SK-N-SH treated with all-trans-retinoic acid at 6 μM for 48 hours (cell line): ENCODE measurements at regions not wholly inside any gene's neighbourhood (a gene's known extent, or its start where the extent isn't known, plus 50 kb on each side); places are given as distances from the start of the nearest gene placed in this dataset.

Experiments
- ATAC-seq: fragments of 200-7000 bp; cut with Tn5 transposase; 3 replicates; pipeline ENCODE4 v1.9.1; 2020; ENCODE audit warnings: mild to moderate bottlenecking, moderate library complexity
- ARNTL ChIP-seq: fragments of 450-650 bp; formaldehyde crosslinking; IDR thresholded peaks from 2 replicates; pipeline ENCODE4 v1.5.0; 2020; ENCODE audit warnings: low read depth, mild to moderate bottlenecking, moderate library complexity, borderline replicate concordance
- BACH2 ChIP-seq: fragments of 250-450 bp; sonication (Bioruptor Pico); IDR thresholded peaks from 2 replicates; pipeline ENCODE4 v1.9.0; 2021; ENCODE audit warnings: mild to moderate bottlenecking, borderline replicate concordance
- CREB5 ChIP-seq: fragments of 250-450 bp; sonication (Bioruptor Pico); IDR thresholded peaks from 2 replicates; pipeline ENCODE4 v1.5.1; 2020; ENCODE audit warnings: low read depth, mild to moderate bottlenecking, moderate library complexity
- CSDC2 ChIP-seq: fragments of 250-450 bp; sonication (Bioruptor Pico); IDR thresholded peaks from 2 replicates; pipeline ENCODE4 v1.5.0; 2020; ENCODE audit warnings: mild to moderate bottlenecking, moderate library complexity
- CSRNP3 ChIP-seq: fragments of 250-450 bp; sonication (Bioruptor Pico); IDR thresholded peaks from 2 replicates; pipeline ENCODE4 v1.5.1; 2021; ENCODE audit warnings: mild to moderate bottlenecking, moderate library complexity
- ESRRG ChIP-seq: fragments of 250-450 bp; sonication (Bioruptor Pico); IDR thresholded peaks from 2 replicates; pipeline ENCODE4 v1.6.1; 2021; ENCODE audit warnings: mild to moderate bottlenecking
- GLIS3 ChIP-seq: fragments of 250-450 bp; sonication (Bioruptor Pico); IDR thresholded peaks from 2 replicates; pipeline ENCODE4 v1.5.0; 2020; ENCODE audit warnings: mild to moderate bottlenecking, moderate library complexity
- ISL1 ChIP-seq: fragments of 250-450 bp; sonication (Bioruptor Pico); IDR thresholded peaks from 2 replicates; pipeline ENCODE4 v2.1.2; 2022; ENCODE audit warnings: mild to moderate bottlenecking, moderate library complexity
- RARB ChIP-seq: fragments of 250-450 bp; sonication (Bioruptor Pico); IDR thresholded peaks from 2 replicates; pipeline ENCODE4 v1.8.0; 2021; ENCODE audit warnings: mild to moderate bottlenecking, moderate library complexity
- SNAI2 ChIP-seq: fragments of 250-450 bp; sonication (Bioruptor Pico); IDR thresholded peaks from 2 replicates; pipeline ENCODE4 v1.5.0; 2020; ENCODE audit warnings: mild to moderate bottlenecking, moderate library complexity
- TCF4 ChIP-seq: fragments of 250-450 bp; sonication (Bioruptor Pico); IDR thresholded peaks from 2 replicates; pipeline ENCODE4 v1.8.0; 2021; ENCODE audit warnings: mild to moderate bottlenecking, moderate library complexity, borderline replicate concordance
- TSHZ2 ChIP-seq: fragments of 250-450 bp; sonication (Bioruptor Pico); IDR thresholded peaks from 2 replicates; pipeline ENCODE4 v1.5.0; 2020; ENCODE audit warnings: mild to moderate bottlenecking, moderate library complexity
- ZC3H10 ChIP-seq: fragments of 250-450 bp; sonication (Bioruptor Pico); IDR thresholded peaks from 2 replicates; pipeline ENCODE4 v1.5.1; 2021; ENCODE audit warnings: mild to moderate bottlenecking, moderate library complexity
- ZFP3 ChIP-seq: fragments of 250-450 bp; sonication (Bioruptor Pico); IDR thresholded peaks from 2 replicates; pipeline ENCODE4 v1.5.0; 2020; ENCODE audit warnings: mild to moderate bottlenecking, moderate library complexity
- ZFP30 ChIP-seq: fragments of 450-650 bp; formaldehyde crosslinking; IDR thresholded peaks from 2 replicates; pipeline ENCODE4 v1.5.0; 2022; ENCODE audit warnings: mild to moderate bottlenecking, moderate library complexity
- ZNF565 ChIP-seq: fragments of 450-650 bp; formaldehyde crosslinking; conservative IDR thresholded peaks from 2 replicates; pipeline ENCODE4 v1.5.0; 2020; ENCODE audit warnings: low read depth, mild to moderate bottlenecking, moderate library complexity
- ZNF70 ChIP-seq: fragments of 450-650 bp; formaldehyde crosslinking; IDR thresholded peaks from 2 replicates; pipeline ENCODE4 v1.5.0; 2020; ENCODE audit warnings: mild to moderate bottlenecking, moderate library complexity
- ZNF8 ChIP-seq: fragments of 450-650 bp; formaldehyde crosslinking; IDR thresholded peaks from 2 replicates; pipeline ENCODE4 v1.5.0; 2020; ENCODE audit warnings: mild to moderate bottlenecking, moderate library complexity
- TF ChIP-seq, protein P1 (sequence below): fragments of 250-450 bp; sonication (Bioruptor Pico); IDR thresholded peaks from 2 replicates; pipeline ENCODE4 v1.8.0; 2021; ENCODE audit warnings: low read depth, mild to moderate bottlenecking, moderate library complexity, borderline replicate concordance
- TF ChIP-seq, protein P2 (sequence below): fragments of 250-450 bp; sonication (Bioruptor Pico); IDR thresholded peaks from 2 replicates; pipeline ENCODE4 v1.8.0; 2020; ENCODE audit warnings: mild to moderate bottlenecking, moderate library complexity, borderline replicate concordance

DNA sequence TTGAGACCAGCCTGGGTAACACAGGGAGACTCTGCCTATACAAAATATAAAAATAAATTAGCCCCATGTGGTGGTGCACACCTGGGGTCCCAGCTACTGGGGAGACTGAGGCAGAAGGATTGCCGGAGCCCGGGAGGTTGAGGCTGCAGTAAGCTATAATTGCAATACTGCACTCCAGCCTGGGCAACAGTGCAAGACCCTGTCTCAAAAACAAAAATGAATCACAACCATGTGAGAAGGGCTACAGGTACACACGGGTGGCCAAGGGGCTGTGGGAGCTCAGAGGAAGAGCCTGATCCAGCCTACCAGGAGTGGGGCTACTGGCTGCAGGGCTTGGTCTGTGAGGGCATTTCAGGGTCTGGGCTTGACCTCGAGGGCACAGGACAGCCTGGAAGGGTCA, 55.2 kb upstream of the STXBP1 start:
- ATAC-seq: no peak
- no peak for TF ChIP-seq ZC3H10 (CRISPR knock-in tag)
- TF ChIP-seq TSHZ2 (CRISPR knock-in tag): no peak
- TF ChIP-seq RARB (CRISPR knock-in tag): no peak
- no peak for TF ChIP-seq BACH2 (CRISPR knock-in tag)
- no peak for TF ChIP-seq CSRNP3 (CRISPR knock-in tag)
- TF ChIP-seq SNAI2 (CRISPR knock-in tag): no peak
- TF ChIP-seq ZNF70 (CRISPR knock-in tag): no peak
- no peak for TF ChIP-seq ARNTL (CRISPR knock-in tag)
- no peak for TF ChIP-seq ISL1 (CRISPR knock-in tag)
- no peak for TF ChIP-seq ZNF565 (CRISPR knock-in tag)
- TF ChIP-seq ZFP30 (CRISPR knock-in tag): no peak

GRCh38 chr9:127557466-127557869, 54.6 kb upstream of the STXBP1 start:
- no peak for TF ChIP-seq ZNF565 (CRISPR knock-in tag)
- ATAC-seq: peak; percentile 31

DNA sequence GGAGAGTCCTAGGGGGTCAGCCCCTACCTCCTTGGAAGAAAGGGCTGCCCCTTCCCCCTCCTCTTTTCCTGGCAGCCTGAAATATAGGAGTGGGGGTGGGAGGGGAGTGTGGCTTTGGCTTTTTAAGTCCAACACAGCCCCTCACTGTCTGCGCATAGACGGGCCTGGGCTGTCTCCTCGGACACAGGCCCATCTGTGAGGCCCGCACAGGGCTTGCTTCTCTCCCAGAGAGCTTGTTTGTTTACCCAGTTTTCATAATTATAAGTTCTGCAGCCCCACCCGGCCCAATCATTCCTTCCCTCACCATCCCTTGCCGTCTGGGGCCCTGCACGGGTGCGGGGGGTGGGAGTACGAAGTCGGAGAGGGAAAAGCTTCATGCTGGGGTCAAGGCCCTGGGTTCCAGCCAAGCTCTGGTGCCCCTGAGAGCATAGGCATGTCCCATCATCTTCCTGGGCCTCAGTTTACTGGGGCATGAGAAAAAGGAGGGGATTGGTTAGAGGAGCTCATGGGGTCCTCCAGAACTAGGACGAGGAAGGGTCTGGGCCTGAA, 54.0 kb upstream of the STXBP1 start:
- no peak for ATAC-seq
- TF ChIP-seq, protein P1, sequence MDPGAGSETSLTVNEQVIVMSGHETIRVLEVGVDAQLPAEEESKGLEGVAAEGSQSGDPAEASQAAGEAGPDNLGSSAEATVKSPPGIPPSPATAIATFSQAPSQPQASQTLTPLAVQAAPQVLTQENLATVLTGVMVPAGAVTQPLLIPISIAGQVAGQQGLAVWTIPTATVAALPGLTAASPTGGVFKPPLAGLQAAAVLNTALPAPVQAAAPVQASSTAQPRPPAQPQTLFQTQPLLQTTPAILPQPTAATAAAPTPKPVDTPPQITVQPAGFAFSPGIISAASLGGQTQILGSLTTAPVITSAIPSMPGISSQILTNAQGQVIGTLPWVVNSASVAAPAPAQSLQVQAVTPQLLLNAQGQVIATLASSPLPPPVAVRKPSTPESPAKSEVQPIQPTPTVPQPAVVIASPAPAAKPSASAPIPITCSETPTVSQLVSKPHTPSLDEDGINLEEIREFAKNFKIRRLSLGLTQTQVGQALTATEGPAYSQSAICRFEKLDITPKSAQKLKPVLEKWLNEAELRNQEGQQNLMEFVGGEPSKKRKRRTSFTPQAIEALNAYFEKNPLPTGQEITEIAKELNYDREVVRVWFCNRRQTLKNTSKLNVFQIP: no peak
- TF ChIP-seq CSDC2 (CRISPR knock-in tag): no peak
- TF ChIP-seq TCF4 (CRISPR knock-in tag): no peak
- TF ChIP-seq RARB (CRISPR knock-in tag): no peak
- no peak for TF ChIP-seq ESRRG
- no peak for TF ChIP-seq ZC3H10 (CRISPR knock-in tag)
- TF ChIP-seq ZFP3 (CRISPR knock-in tag): no peak
- no peak for TF ChIP-seq BACH2 (CRISPR knock-in tag)
- TF ChIP-seq, protein P2, sequence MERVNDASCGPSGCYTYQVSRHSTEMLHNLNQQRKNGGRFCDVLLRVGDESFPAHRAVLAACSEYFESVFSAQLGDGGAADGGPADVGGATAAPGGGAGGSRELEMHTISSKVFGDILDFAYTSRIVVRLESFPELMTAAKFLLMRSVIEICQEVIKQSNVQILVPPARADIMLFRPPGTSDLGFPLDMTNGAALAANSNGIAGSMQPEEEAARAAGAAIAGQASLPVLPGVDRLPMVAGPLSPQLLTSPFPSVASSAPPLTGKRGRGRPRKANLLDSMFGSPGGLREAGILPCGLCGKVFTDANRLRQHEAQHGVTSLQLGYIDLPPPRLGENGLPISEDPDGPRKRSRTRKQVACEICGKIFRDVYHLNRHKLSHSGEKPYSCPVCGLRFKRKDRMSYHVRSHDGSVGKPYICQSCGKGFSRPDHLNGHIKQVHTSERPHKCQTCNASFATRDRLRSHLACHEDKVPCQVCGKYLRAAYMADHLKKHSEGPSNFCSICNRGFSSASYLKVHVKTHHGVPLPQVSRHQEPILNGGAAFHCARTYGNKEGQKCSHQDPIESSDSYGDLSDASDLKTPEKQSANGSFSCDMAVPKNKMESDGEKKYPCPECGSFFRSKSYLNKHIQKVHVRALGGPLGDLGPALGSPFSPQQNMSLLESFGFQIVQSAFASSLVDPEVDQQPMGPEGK (CRISPR knock-in tag): no peak
- no peak for TF ChIP-seq ZFP30 (CRISPR knock-in tag)
- TF ChIP-seq ZNF8 (CRISPR knock-in tag): no peak
- no peak for TF ChIP-seq ISL1 (CRISPR knock-in tag)
- no peak for TF ChIP-seq CREB5
- no peak for TF ChIP-seq ZNF565 (CRISPR knock-in tag)
- no peak for TF ChIP-seq ARNTL (CRISPR knock-in tag)
- no peak for TF ChIP-seq GLIS3
- no peak for TF ChIP-seq TSHZ2 (CRISPR knock-in tag)
